ENCODE measurements at regions not wholly inside any gene's neighbourhood (a gene's known extent, or its start where the extent isn't known, plus 50 kb on each side); places are given as distances from the start of the nearest gene placed in this dataset.
"Not testable (repeated sequence)": the region's sequence is repeated elsewhere in the genome, so short reads cannot be mapped to it uniquely, and the experiment has no call there.

- Mint-ChIP-seq H3K27me3 (no peaks in the 10 kb centered on the region), H3K4me1 (no peaks in the 10 kb centered on the region), H3K27ac (no peak overlapping the region), H3K4me3 (no peak overlapping the region), H3K36me3 (no peaks in the 10 kb centered on the region), H3K9me3 (peaks cover 2% of the 10 kb centered on the region)
- ATAC-seq (ENCODE audit: low read depth): no peak
- DNase-seq (ENCODE audit: low spot score in 2 of 2): no peak
These were observed 268.4 kb downstream of the SOX4 start for GRCh38 chr6:21861942-21862341.

DNA sequence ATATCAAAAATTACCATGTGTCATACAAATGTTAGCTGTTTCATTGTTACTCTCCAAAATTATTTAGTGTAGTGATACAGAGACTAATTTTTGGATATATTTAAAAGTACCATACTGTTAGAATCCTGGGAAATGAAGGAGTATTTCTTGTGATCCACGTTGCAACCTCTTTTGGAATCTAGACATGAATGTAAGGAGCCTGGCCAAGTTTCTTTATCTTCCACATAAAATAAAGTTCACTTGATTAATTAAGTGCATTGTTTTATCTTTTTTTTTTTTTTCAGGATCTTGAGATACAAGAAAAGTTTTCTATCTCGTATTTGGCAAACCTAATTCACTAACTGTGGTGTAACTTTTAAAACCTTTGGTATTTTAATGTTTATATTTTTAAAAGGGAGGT lies 270.7 kb downstream of the SOX4 start:
- no peaks in the 10 kb centered on the region for H3K27me3 Mint-ChIP-seq
- no peak overlapping the region for H3K27ac Mint-ChIP-seq
- H3K9me3 Mint-ChIP-seq: peaks cover 2% of the 10 kb centered on the region

DNA sequence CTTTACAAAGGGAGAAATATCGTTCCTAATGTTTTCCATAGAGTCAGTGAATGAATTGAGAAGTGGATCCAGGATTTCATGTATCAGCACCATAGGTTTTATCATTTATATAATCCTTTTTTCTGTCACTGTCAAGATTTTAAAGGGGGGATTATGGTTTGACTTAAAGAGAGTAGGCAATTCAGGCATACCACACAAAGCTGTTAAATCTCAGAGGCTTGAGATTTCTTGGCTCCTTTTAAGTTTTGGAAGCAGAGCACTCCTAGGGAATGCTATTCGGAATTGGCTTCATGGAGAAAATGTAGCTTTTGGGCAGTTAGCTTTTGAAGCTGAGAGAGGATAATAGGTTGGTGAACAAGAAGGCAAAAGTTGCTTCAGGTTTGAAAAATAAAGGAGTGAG lies 274.7 kb downstream of the SOX4 start:
- no peaks in the 10 kb centered on the region for H3K27me3 Mint-ChIP-seq
- no peak overlapping the region for H3K27ac Mint-ChIP-seq
- H3K36me3 Mint-ChIP-seq: no peaks in the 10 kb centered on the region
- no peak for ATAC-seq (ENCODE audit: low read depth)
- H3K4me1 Mint-ChIP-seq: no peaks in the 10 kb centered on the region
- DNase-seq (ENCODE audit: low spot score in 2 of 2): no peak
- no peak overlapping the region for H3K4me3 Mint-ChIP-seq
- no peaks in the 10 kb centered on the region for H3K9me3 Mint-ChIP-seq

More for the DNA sequence above, 270.7 kb downstream of the SOX4 start:
- ATAC-seq (ENCODE audit: low read depth): no peak
- no peak for DNase-seq (ENCODE audit: low spot score in 2 of 2)
- no peaks in the 10 kb centered on the region for H3K4me1 Mint-ChIP-seq
- H3K4me3 Mint-ChIP-seq: no peak overlapping the region
- no peaks in the 10 kb centered on the region for H3K36me3 Mint-ChIP-seq

GRCh38 chr6:21869085-21869771 lies 275.7 kb downstream of the SOX4 start:
- H3K4me1 Mint-ChIP-seq: no peaks in the 10 kb centered on the region
- DNase-seq (ENCODE audit: low spot score in 2 of 2) (no peak), ATAC-seq (ENCODE audit: low read depth) (no peak)
- peaks cover 1% of the 10 kb centered on the region for H3K9me3 Mint-ChIP-seq
- no peak overlapping the region for H3K4me3 Mint-ChIP-seq
- H3K36me3 Mint-ChIP-seq: no peaks in the 10 kb centered on the region
- H3K27ac Mint-ChIP-seq: no peak overlapping the region
- H3K27me3 Mint-ChIP-seq: peaks cover 1% of the 10 kb centered on the region

- no peak for DNase-seq (ENCODE audit: low spot score in 2 of 2)
- H3K36me3 Mint-ChIP-seq: no peaks in the 10 kb centered on the region
- ATAC-seq (ENCODE audit: low read depth): no peak
- H3K9me3 Mint-ChIP-seq: peaks cover 1% of the 10 kb centered on the region
- H3K4me1 Mint-ChIP-seq: no peaks in the 10 kb centered on the region
- H3K4me3 Mint-ChIP-seq: no peak overlapping the region
- H3K27me3 Mint-ChIP-seq: peaks cover 1% of the 10 kb centered on the region
- H3K27ac Mint-ChIP-seq: no peak overlapping the region
These were observed 276.7 kb downstream of the SOX4 start for GRCh38 chr6:21870076-21870730.

DNA sequence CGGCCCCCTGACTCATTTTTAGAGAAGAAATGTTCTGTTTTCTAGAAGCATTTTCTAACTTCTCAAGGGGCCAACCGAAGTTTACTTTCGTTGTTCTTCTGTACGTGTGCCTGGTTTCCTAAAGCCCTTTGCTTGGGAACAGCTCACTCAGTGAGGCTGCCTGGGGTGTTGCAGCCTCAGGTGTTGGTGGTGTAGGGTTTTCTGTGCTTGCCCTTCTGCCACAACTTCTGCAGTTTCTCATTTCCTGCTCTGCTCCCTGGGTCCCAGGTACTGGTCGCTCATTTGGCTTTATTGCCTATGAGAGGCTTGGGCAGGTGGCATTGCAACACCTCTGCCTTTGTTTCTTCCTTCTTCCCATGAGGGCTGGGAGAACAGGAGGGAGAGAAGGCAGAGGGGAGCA lies 278.3 kb downstream of the SOX4 start:
- Mint-ChIP-seq H3K4me3 (no peak overlapping the region), H3K27ac (no peak overlapping the region), H3K9me3 (peaks cover 1% of the 10 kb centered on the region), H3K4me1 (no peaks in the 10 kb centered on the region), H3K36me3 (no peaks in the 10 kb centered on the region), H3K27me3 (peaks cover 1% of the 10 kb centered on the region)
- ATAC-seq (ENCODE audit: low read depth): no peak
- DNase-seq (ENCODE audit: low spot score in 2 of 2): no peak

GRCh38 chr6:21872749-21873148 lies 279.2 kb downstream of the SOX4 start:
- ATAC-seq (ENCODE audit: low read depth) (no peak), DNase-seq (ENCODE audit: low spot score in 2 of 2) (no peak)
- Mint-ChIP-seq H3K4me1 (no peaks in the 10 kb centered on the region), H3K36me3 (no peaks in the 10 kb centered on the region), H3K27me3 (peaks cover 1% of the 10 kb centered on the region), H3K4me3 (no peak overlapping the region), H3K27ac (no peak overlapping the region), H3K9me3 (peaks cover 6% of the 10 kb centered on the region)

DNA sequence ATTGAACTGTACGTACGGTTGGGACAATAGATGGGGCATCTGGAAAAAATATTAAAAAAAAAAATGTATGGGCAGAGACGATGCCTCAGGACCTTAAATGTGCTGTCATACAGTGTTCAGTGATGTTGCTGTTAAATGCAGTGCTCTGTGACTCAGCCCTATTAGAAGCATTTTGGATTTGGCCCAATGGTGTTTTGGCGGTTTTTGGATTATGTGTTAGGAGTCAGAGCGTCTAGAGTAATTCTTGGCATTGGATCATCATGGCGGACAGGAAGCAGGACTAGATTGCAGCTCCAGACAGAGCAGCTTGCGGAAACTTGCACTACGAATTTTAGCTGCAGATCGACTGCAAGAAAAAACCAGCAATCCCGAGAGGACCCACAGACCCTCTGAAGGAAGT lies 280.0 kb downstream of the SOX4 start:
- H3K36me3 Mint-ChIP-seq: no peaks in the 10 kb centered on the region
- no peak for ATAC-seq (ENCODE audit: low read depth)
- peaks cover 6% of the 10 kb centered on the region for H3K9me3 Mint-ChIP-seq
- no peak overlapping the region for H3K27ac Mint-ChIP-seq
- H3K4me1 Mint-ChIP-seq: no peaks in the 10 kb centered on the region
- DNase-seq (ENCODE audit: low spot score in 2 of 2): no peak
- H3K27me3 Mint-ChIP-seq: peaks cover 1% of the 10 kb centered on the region
- no peak overlapping the region for H3K4me3 Mint-ChIP-seq

DNA sequence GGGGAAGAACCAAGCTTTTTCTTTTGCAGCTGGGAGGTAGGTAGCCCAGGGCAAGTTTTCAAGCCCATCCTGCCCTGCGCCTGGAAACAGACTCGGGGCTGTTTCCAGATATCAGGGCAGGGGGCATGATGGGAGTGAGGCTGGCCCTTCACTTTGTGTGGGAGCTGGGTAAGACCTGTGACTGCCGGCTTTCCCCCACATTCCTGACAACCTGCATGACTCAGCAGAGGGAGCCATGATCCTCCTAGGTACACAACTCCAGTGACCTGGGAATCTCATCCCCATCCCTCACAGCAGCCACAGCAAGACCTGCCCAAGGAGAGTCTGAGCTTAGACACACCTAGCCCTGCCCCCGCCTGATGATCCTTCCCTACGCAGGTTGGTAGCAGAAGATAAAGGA lies 280.8 kb downstream of the SOX4 start:
- Mint-ChIP-seq H3K27me3 (peaks cover 1% of the 10 kb centered on the region), H3K4me1 (no peaks in the 10 kb centered on the region), H3K9me3 (peaks cover 6% of the 10 kb centered on the region), H3K4me3 (no peak overlapping the region), H3K36me3 (no peaks in the 10 kb centered on the region), H3K27ac (no peak overlapping the region)
- ATAC-seq (ENCODE audit: low read depth): no peak
- DNase-seq (ENCODE audit: low spot score in 2 of 2): no peak

- H3K4me3 Mint-ChIP-seq; H3K36me3 Mint-ChIP-seq; H3K27me3 Mint-ChIP-seq; H3K27ac Mint-ChIP-seq; H3K9me3 Mint-ChIP-seq; ATAC-seq (ENCODE audit: low read depth); H3K4me1 Mint-ChIP-seq; DNase-seq (ENCODE audit: low spot score in 2 of 2): not testable (repeated sequence)
These were observed 283.5 kb downstream of the SOX4 start for GRCh38 chr6:21877037-21877436.

DNA sequence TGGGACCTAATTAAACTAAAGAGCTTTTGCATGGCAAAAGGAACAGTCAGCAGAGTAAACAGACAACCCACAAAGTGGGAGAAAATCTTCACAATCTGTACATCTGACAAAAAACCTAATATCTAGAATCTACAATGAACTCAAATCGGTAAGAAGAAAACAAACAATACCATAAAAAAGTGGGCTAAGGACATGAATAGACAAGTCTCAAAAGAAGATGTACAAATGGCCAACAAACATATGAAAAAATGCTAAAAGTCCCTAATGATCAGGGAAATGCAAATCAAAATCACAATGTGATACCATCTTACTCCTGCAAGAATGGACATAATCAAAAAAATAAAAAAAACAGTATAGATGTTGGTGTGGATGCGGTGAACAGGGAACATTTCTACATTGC lies 286.7 kb downstream of the SOX4 start:
- ATAC-seq (ENCODE audit: low read depth); H3K27ac Mint-ChIP-seq; H3K27me3 Mint-ChIP-seq; H3K36me3 Mint-ChIP-seq; H3K4me3 Mint-ChIP-seq; DNase-seq (ENCODE audit: low spot score in 2 of 2); H3K4me1 Mint-ChIP-seq: not testable (repeated sequence)
- peaks cover 12% of the 10 kb centered on the region for H3K9me3 Mint-ChIP-seq

DNA sequence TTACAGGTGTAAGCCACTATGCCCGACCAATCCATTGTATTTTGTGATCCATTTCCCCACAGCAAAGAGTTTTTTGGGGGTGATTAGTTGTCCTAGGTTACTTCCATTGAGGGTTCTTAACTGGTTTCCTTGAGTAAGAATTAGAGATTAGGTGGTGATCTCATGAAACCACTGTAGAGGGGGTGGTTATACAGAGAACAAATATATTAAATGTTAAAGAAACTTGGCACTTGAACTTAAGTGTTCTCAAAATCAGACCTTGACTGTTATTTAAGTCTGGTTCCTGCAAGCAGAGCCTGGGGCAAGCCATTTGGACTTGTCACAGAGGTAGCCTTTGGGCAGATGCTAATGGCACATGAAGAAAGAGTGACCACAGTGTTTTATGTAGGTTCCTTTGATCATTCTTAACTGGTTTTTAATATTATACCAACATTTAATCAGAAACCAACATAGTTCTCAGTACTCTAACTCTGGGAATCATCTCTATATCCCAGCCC lies 288.5 kb downstream of the SOX4 start:
- no peaks in the 10 kb centered on the region for H3K27me3 Mint-ChIP-seq
- no peak for DNase-seq (ENCODE audit: low spot score in 2 of 2)
- H3K4me3 Mint-ChIP-seq: no peak overlapping the region
- ATAC-seq (ENCODE audit: low read depth): no peak
- H3K9me3 Mint-ChIP-seq: peaks cover 12% of the 10 kb centered on the region
- no peaks in the 10 kb centered on the region for H3K36me3 Mint-ChIP-seq
- H3K4me1 Mint-ChIP-seq: no peaks in the 10 kb centered on the region
- H3K27ac Mint-ChIP-seq: no peak overlapping the region

DNA sequence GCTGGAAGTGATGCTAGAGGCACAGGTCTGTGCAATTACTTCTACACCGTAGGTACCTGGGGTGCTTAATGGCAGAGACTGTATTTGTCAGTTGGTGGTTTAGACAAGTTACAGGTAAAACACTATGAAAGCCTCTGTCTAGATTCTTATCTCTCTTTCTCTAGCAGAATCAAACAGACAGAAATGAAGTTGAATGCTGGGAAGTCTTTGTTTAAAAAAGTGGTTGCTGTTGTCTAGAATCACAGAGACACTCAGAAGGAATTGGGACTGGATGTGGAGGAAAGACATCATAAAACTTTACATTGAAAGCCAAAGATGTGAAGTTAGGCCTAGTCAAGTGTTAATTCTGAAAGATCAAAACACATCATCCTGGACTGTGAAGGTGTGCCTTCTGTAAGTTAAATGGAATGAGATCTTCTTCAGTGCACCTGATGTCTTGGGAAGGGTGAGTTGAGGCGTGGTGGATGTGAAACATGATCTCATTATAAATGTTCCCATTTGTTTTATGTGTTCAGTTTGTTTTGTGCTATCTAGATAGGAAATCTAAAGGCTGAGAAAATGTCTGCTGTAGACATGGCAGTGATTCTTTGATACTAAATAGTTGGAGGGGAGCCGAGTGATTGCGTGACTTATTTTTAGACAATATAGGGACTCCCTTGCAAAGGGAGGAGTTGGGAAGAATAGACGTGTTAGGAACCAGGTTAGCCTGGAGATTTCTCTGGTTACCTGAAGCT lies 290.2 kb downstream of the SOX4 start:
- DNase-seq (ENCODE audit: low spot score in 2 of 2) (no peak), ATAC-seq (ENCODE audit: low read depth) (no peak)
- H3K4me1 Mint-ChIP-seq: no peaks in the 10 kb centered on the region
- peaks cover 7% of the 10 kb centered on the region for H3K9me3 Mint-ChIP-seq
- no peak overlapping the region for H3K27ac Mint-ChIP-seq
- H3K36me3 Mint-ChIP-seq: no peaks in the 10 kb centered on the region
- no peaks in the 10 kb centered on the region for H3K27me3 Mint-ChIP-seq
- H3K4me3 Mint-ChIP-seq: no peak overlapping the region

DNA sequence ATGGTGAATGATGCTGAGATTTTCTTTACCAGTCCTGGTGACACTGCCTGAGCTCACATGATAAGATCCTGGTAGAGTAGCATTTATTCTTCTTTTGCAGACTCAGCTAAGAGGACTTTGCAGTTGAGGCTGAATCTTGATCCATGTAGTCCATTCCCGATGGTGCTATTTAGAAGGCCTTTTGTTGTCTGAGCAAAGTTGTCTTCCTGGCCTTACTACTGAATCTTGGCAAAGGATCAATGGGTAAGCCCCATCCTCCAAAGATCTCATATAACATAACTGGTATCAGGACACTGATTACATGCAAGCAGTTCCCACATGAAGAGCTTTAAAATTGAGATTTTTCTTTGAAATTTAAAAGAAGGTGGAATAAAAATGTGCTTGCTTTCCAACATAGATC lies 291.6 kb downstream of the SOX4 start:
- Mint-ChIP-seq H3K4me3 (no peak overlapping the region), H3K4me1 (no peaks in the 10 kb centered on the region), H3K27me3 (peaks cover 2% of the 10 kb centered on the region), H3K36me3 (peaks cover 2% of the 10 kb centered on the region), H3K27ac (no peak overlapping the region), H3K9me3 (peaks cover 10% of the 10 kb centered on the region)
- ATAC-seq (ENCODE audit: low read depth) (no peak), DNase-seq (ENCODE audit: low spot score in 2 of 2) (no peak)

Data from memory B cell (primary cell).